Brain microvascular endothelial cell (primary cell): ENCODE measurements at regions not wholly inside any gene's neighbourhood (a gene's known extent, or its start where the extent isn't known, plus 50 kb on each side); places are given as distances from the start of the nearest gene placed in this dataset.

Source experiments
- DNase-seq: peaks from one replicate; pipeline ENCODE4 v3.0.0-alpha.2; 2020
- H3K27ac ChIP-seq: fragments of 250-450 bp; sonication (Bioruptor Pico); 2 replicates; pipeline ENCODE4 v1.5.1; 2020; ENCODE audit warnings: mild to moderate bottlenecking, moderate library complexity
- H3K27me3 ChIP-seq: fragments of 250-450 bp; sonication (Bioruptor Pico); replicated peaks from 2 replicates; pipeline ENCODE4 v1.5.1; 2020; ENCODE audit warnings: mild to moderate bottlenecking
- H3K36me3 ChIP-seq: fragments of 250-450 bp; sonication (Bioruptor Pico); replicated peaks from 2 replicates; pipeline ENCODE4 v1.5.1; 2020; ENCODE audit warnings: mild to moderate bottlenecking
- H3K4me3 ChIP-seq: 2 replicates; pipeline ENCODE4 v1.5.1; 2011; ENCODE audit warnings: low read depth, mild to moderate bottlenecking, control low read depth, low read length, moderate library complexity
- CTCF ChIP-seq: IDR thresholded peaks from 2 replicates; pipeline ENCODE4 v1.5.1; 2011; ENCODE audit warnings: low read depth, mild to moderate bottlenecking, moderate library complexity, low read length, control low read depth, inconsistent platforms; ENCODE audit errors: missing control alignments
- in situ Hi-C: cut with HindIII; loops from 2 replicates; pipeline ENCODE4 v1.10.0; 2017; ENCODE audit warnings: low sequenced_read_pairs, low pct_ligation_motif_present

- Histone ChIP-seq H3K4me3 (no peak overlapping the region), H3K27me3 (no peaks in the 10 kb centered on the region), H3K27ac (no peak overlapping the region), H3K36me3 (no peaks in the 10 kb centered on the region)
- no peak for TF ChIP-seq CTCF
- in situ Hi-C loops: no loop called here
- DNase-seq: no peak
These were observed 157.0 kb downstream of the MDFIC start for GRCh38 chr7:115078851-115079250.

GRCh38 chr7:115078386-115078785, 156.5 kb downstream of the MDFIC start:
- H3K36me3 ChIP-seq: no peaks in the 10 kb centered on the region
- H3K4me3 ChIP-seq: no peak overlapping the region
- H3K27me3 ChIP-seq: no peaks in the 10 kb centered on the region
- H3K27ac ChIP-seq: no peak overlapping the region
- no peak for DNase-seq
- in situ Hi-C loops: no loop called here
- no peak for TF ChIP-seq CTCF

GRCh38 chr7:115070311-115070710, 148.4 kb downstream of the MDFIC start:
- TF ChIP-seq CTCF: no peak
- no peak overlapping the region for H3K4me3 ChIP-seq
- DNase-seq: no peak
- no peaks in the 10 kb centered on the region for H3K27me3 ChIP-seq
- no peak overlapping the region for H3K27ac ChIP-seq
- in situ Hi-C loops: no loop called here
- H3K36me3 ChIP-seq: no peaks in the 10 kb centered on the region
